BE2C (cell line): ENCODE measurements at regions not wholly inside any gene's neighbourhood (a gene's known extent, or its start where the extent isn't known, plus 50 kb on each side); places are given as distances from the start of the nearest gene placed in this dataset.
"Not testable (repeated sequence)": the region's sequence is repeated elsewhere in the genome, so short reads cannot be mapped to it uniquely, and the experiment has no call there.

Experiments used
- DNase-seq: peaks from one replicate; pipeline ENCODE4 v3.0.0-alpha.2; 2020
- H3K27me3 ChIP-seq: fragments of 250-450 bp; sonication (Bioruptor Pico); 2 replicates; pipeline ENCODE4 v1.5.1; 2020; ENCODE audit warnings: mild to moderate bottlenecking
- H3K36me3 ChIP-seq: fragments of 250-450 bp; sonication (Bioruptor Pico); 2 replicates; pipeline ENCODE4 v1.5.1; 2020; ENCODE audit warnings: mild to moderate bottlenecking
- H3K4me1 ChIP-seq: fragments of 250-450 bp; sonication (Bioruptor Pico); 2 replicates; pipeline ENCODE4 v1.5.1; 2020
- H3K4me3 ChIP-seq: 2 replicates; pipeline ENCODE4 v1.5.1; 2011; ENCODE audit warnings: low read depth, low read length
- H3K9me3 ChIP-seq: fragments of 250-450 bp; sonication (Bioruptor Pico); 2 replicates; pipeline ENCODE4 v1.5.1; 2020
- TF ChIP-seq, protein P1 (sequence below): IDR thresholded peaks from 2 replicates; pipeline ENCODE4 v1.5.1; 2012; ENCODE audit warnings: mild to moderate bottlenecking, low read depth, low read length

DNA sequence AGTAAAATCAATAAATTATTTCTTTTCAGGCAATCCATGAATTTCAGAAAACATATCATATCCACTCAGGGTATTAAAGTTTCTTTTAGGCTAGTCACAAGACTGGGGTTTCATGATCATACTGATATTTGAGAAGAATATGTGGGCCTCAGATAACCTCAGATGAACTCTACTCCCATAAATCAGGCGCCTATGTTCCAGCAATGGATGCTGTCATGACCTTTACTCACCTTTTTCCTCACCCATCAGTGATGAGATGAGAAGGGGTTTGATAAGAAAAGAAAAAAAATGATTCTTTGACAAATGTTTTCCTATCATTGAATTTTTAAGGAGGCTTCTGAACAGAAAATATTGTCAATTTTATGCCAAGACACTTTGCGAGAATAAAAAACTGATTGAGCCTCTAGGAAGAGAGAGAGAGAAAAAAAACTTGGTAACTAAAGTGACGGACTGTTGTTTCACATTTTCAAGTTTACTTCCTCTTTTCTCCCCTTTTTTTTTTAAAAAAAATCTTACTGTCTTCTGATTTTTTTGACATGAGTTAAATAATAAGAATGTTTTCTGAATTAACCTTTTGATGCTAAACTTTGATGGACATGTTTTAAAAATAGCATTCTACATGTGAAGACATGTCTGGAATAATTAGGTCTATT lies 309.1 kb upstream of the MAP2 start:
- DNase-seq = no peak
- Histone ChIP-seq H3K4me1 (no peaks in the 10 kb centered on the region), H3K27me3 (no peaks in the 10 kb centered on the region), H3K9me3 (no peaks in the 10 kb centered on the region), H3K4me3 (no peak overlapping the region), H3K36me3 (no peaks in the 10 kb centered on the region)
- TF ChIP-seq, protein P1, sequence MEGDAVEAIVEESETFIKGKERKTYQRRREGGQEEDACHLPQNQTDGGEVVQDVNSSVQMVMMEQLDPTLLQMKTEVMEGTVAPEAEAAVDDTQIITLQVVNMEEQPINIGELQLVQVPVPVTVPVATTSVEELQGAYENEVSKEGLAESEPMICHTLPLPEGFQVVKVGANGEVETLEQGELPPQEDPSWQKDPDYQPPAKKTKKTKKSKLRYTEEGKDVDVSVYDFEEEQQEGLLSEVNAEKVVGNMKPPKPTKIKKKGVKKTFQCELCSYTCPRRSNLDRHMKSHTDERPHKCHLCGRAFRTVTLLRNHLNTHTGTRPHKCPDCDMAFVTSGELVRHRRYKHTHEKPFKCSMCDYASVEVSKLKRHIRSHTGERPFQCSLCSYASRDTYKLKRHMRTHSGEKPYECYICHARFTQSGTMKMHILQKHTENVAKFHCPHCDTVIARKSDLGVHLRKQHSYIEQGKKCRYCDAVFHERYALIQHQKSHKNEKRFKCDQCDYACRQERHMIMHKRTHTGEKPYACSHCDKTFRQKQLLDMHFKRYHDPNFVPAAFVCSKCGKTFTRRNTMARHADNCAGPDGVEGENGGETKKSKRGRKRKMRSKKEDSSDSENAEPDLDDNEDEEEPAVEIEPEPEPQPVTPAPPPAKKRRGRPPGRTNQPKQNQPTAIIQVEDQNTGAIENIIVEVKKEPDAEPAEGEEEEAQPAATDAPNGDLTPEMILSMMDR = no peak

DNA sequence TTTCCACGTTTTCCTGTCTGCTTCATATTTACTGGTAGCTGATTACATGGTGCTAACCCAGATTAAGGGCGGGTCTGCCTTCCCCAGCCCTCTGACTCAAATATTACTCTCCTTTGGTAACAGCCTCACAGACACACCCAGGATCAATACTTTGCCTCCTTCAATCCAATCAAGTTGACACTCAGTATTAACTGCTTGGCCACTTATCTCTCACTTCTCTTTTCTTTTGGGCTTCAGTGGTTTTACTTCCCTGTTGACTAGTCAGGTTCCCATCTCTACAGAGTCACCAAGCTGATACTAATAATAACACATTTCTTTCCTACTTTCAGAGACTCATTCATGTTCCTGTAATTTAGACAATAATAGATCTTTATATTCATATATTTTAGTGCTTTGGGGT lies 302.2 kb upstream of the MAP2 start:
- H3K27me3 ChIP-seq = no peaks in the 10 kb centered on the region
- DNase-seq = no peak
- TF ChIP-seq, protein P1 = no peak
- no peaks in the 10 kb centered on the region for H3K36me3 ChIP-seq
- no peaks in the 10 kb centered on the region for H3K9me3 ChIP-seq
- no peaks in the 10 kb centered on the region for H3K4me1 ChIP-seq
- no peak overlapping the region for H3K4me3 ChIP-seq

DNA sequence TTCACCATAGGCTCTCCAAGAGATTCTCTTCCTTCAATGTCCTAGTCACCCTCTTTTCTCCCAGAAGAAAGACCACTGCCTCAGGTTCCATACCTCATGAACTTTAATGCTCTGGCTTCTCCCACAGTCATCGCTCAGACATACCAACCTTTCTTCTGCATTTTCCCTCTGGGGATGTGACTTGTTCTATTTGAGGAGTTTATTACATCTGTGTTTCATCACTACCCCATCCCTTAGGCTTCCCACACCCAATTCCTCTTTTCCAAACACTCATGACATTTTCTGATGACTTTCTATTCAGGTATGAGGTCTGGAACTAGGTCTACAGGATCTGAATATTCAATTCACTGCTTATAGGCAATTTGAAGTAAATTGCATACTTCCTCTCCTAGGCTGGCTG lies 298.6 kb upstream of the MAP2 start:
- H3K9me3 ChIP-seq = no peaks in the 10 kb centered on the region
- no peaks in the 10 kb centered on the region for H3K36me3 ChIP-seq
- DNase-seq = no peak
- H3K4me3 ChIP-seq = no peak overlapping the region
- TF ChIP-seq, protein P1 = no peak
- H3K27me3 ChIP-seq = no peaks in the 10 kb centered on the region
- no peaks in the 10 kb centered on the region for H3K4me1 ChIP-seq

DNA sequence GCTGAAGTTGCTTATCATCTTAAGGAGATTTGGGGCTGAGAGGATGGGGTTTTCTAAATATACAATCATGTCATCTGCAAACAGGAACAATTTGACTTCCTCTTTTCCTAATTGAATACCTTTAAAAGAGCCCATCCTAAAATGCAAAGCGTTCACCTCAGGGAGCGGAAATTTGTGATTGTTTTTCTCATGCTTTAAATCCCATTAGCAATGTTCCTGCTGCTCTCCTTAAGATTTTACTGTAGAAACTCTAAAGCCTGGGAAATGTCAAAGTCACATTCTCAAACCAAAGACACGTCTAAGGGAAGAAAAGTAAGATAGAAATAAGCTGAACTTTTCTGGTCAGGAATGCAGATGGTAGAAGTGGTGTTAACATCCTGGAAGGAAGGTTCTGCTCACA lies 285.8 kb upstream of the MAP2 start:
- TF ChIP-seq, protein P1 = no peak
- H3K36me3 ChIP-seq = no peaks in the 10 kb centered on the region
- no peaks in the 10 kb centered on the region for H3K9me3 ChIP-seq
- no peaks in the 10 kb centered on the region for H3K4me1 ChIP-seq
- no peak for DNase-seq
- no peak overlapping the region for H3K4me3 ChIP-seq
- H3K27me3 ChIP-seq = no peaks in the 10 kb centered on the region

DNA sequence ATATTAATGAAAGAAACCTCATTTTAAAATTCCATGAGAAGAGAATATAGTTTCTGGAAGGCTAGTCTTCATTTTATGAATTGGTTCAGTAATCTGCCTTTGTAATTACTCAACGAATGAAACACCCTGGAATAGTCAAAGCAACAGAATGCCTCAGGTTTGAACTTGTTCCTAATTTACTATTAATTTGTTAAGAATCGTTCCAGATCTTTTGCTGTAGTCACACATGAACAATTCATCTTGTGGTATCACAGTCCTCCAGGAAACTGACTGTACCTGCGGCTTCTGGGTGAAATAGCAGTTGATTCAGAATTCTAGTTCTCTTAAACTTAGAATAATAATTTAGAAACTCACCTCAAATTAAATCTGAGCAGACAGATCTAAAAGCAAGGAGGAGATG lies 282.7 kb upstream of the MAP2 start:
- no peaks in the 10 kb centered on the region for H3K27me3 ChIP-seq
- no peaks in the 10 kb centered on the region for H3K4me1 ChIP-seq
- no peaks in the 10 kb centered on the region for H3K9me3 ChIP-seq
- no peaks in the 10 kb centered on the region for H3K36me3 ChIP-seq
- DNase-seq = no peak
- H3K4me3 ChIP-seq = no peak overlapping the region
- TF ChIP-seq, protein P1 = no peak

DNA sequence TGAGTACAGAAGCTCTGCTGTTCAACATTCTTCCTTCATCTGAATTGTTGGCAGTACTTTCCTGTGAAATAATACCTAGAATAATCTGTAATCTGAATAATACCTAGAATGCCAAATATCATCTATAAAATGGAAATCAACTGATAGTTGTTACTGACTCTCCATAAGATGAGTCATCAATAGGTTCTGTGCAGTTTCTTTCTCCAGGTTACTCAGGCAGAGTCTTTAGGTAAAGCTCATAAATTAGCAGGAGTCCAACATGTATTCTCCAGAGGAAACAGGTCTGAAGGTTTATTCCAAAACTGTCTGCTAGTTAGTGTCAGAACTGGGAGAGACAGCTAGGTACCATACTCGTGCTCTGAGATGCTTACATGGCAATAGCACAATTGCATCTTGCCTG lies 282.0 kb upstream of the MAP2 start:
- H3K4me1 ChIP-seq = no peaks in the 10 kb centered on the region
- H3K4me3 ChIP-seq = no peak overlapping the region
- TF ChIP-seq, protein P1 = no peak
- H3K36me3 ChIP-seq = no peaks in the 10 kb centered on the region
- DNase-seq = no peak
- H3K27me3 ChIP-seq = no peaks in the 10 kb centered on the region
- H3K9me3 ChIP-seq = no peaks in the 10 kb centered on the region

DNA sequence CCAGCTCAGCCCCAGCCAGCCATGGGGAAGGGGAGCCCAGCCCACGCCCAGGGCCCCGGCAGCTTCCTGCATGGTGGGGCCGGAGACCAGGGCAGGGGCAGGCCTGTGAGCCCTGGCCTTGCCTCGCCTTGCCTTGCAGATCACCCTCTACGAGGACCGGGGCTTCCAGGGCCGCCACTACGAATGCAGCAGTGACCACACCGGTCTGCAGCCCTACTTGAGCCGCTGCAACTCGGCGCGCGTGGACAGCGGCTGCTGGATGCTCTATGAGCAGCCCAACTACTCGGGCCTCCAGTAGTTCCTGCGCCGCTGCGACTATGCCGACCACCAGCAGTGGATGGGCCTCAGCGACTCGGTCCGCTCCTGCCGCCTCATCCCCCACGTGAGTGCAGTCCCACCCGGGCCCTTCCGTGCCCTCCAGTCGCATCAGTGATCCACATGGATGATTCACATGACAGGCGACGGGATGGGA lies 278.6 kb upstream of the MAP2 start:
- H3K27me3 ChIP-seq = not testable (repeated sequence)

More for the DNA sequence above, 278.6 kb upstream of the MAP2 start:
- H3K9me3 ChIP-seq, H3K4me3 ChIP-seq, H3K36me3 ChIP-seq, H3K4me1 ChIP-seq, DNase-seq: not testable (repeated sequence)
